HG03520 (cell line): ENCODE measurements at regions not wholly inside any gene's neighbourhood (a gene's known extent, or its start where the extent isn't known, plus 50 kb on each side); places are given as distances from the start of the nearest gene placed in this dataset.
A peak's percentile ranks its signal among the peaks of the same experiment; 100 is the strongest.

Experiments used
- ATAC-seq: cut with Tn5 transposase; IDR thresholded peaks from one replicate; pipeline ENCODE4 v1.9.1; 2021; ENCODE audit warnings: mild to moderate bottlenecking, moderate library complexity; ENCODE audit not compliant: unreplicated experiment

- no peak for ATAC-seq
Observed at GRCh38 chr11:121946514-121946913, 169.5 kb downstream of the BLID start.

GRCh38 chr11:121944556-121945230 lies 171.3 kb downstream of the BLID start:
- ATAC-seq, result no peak

GRCh38 chr11:121938076-121938475 lies 177.9 kb downstream of the BLID start:
- ATAC-seq, result no peak

- ATAC-seq, result no peak
Observed at GRCh38 chr11:121936781-121937447, 179.1 kb downstream of the BLID start.

GRCh38 chr11:121936370-121936769 lies 179.6 kb downstream of the BLID start:
- ATAC-seq, result no peak

- no peak for ATAC-seq
Observed at GRCh38 chr11:121933694-121934093, 182.3 kb downstream of the BLID start.

GRCh38 chr11:121933294-121933693 lies 182.7 kb downstream of the BLID start:
- no peak for ATAC-seq

GRCh38 chr11:121932646-121933185 lies 183.3 kb downstream of the BLID start:
- ATAC-seq, result no peak

- no peak for ATAC-seq
Observed at GRCh38 chr11:121931748-121932352, 184.2 kb downstream of the BLID start.

GRCh38 chr11:121931121-121931520 lies 184.9 kb downstream of the BLID start:
- no peak for ATAC-seq

GRCh38 chr11:121930004-121930965 lies 185.7 kb downstream of the BLID start:
- ATAC-seq, result peak; percentile 52

- no peak for ATAC-seq
Observed at GRCh38 chr11:121929581-121929980, 186.4 kb downstream of the BLID start.

GRCh38 chr11:121928597-121929580 lies 187.1 kb downstream of the BLID start:
- ATAC-seq, result no peak

- ATAC-seq, result no peak
Observed at GRCh38 chr11:121927789-121928188, 188.2 kb downstream of the BLID start.

GRCh38 chr11:121927097-121927785 lies 188.8 kb downstream of the BLID start:
- no peak for ATAC-seq

- no peak for ATAC-seq
Observed at GRCh38 chr11:121924191-121924590, 191.8 kb downstream of the BLID start.

- no peak for ATAC-seq
Observed at GRCh38 chr11:121917482-121917881, 198.5 kb downstream of the BLID start.

GRCh38 chr11:121914508-121915059 lies 201.4 kb downstream of the BLID start:
- no peak for ATAC-seq

GRCh38 chr11:121909596-121909995 lies 206.4 kb downstream of the BLID start:
- ATAC-seq, result no peak
